Left lung (tissue), 4 donors: ENCODE measurements at regions not wholly inside any gene's neighbourhood (a gene's known extent, or its start where the extent isn't known, plus 50 kb on each side); places are given as distances from the start of the nearest gene placed in this dataset.

Source experiments
- ATAC-seq: fragments of 200-7000 bp; cut with Tn5 transposase; one replicate; pipeline ENCODE4 v1.9.1; 2020; ENCODE audit warnings: moderate library complexity
- DNase-seq, 4 donors: peaks; one replicate each; pipeline ENCODE4 v3.0.0-alpha.2; 2013 to 2020
- H3K27ac ChIP-seq, 2 donors: fragments of 200-600 bp; sonication (generic) in 1 of 2; one replicate each; pipeline versions ENCODE4 v1.5.0 to v1.8.0; 2020 to 2021
- H3K27me3 ChIP-seq, 2 donors: fragments of 200-600 bp; sonication (generic) in 1 of 2; one replicate each; pipeline versions ENCODE4 v1.5.0 to v1.8.0; 2020 to 2021
- H3K36me3 ChIP-seq, 2 donors: fragments of 200-600 bp; sonication (generic) in 1 of 2; one replicate each; pipeline versions ENCODE4 v1.5.0 to v1.8.0; 2020 to 2021
- H3K4me1 ChIP-seq, 2 donors: fragments of 200-600 bp; one replicate each; pipeline ENCODE4 v1.8.0; 2021
- H3K4me3 ChIP-seq, 2 donors: fragments of 200-600 bp; sonication (generic) in 1 of 2; one replicate each; pipeline versions ENCODE4 v1.5.0 to v1.8.0; 2020 to 2021; ENCODE audit warnings: mild to moderate bottlenecking in 1 of 2
- H3K9me3 ChIP-seq, 2 donors: fragments of 200-600 bp; sonication (generic) in 1 of 2; one replicate each; pipeline versions ENCODE4 v1.5.0 to v1.8.0; 2020 to 2021
- intact Hi-C, 2 donors: fragments of 100-400 bp; cut with DNase I; formaldehyde crosslinking; loops; one replicate each; pipeline versions ENCODE4 v1.11.2 to v1.14.2; 2022
- TF ChIP-seq, protein P1 (sequence below), 2 donors: fragments of 200-600 bp; sonication (generic) in 1 of 2; IDR thresholded peaks; one replicate each; pipeline versions ENCODE4 v1.5.0 to v1.8.0; 2021; ENCODE audit warnings: antibody characterized with exemption in 2 of 2
- donor health status: DM: no; HTN: yes; CAD: no.
- donor health status: DM: no; HTN: no; CAD: no.

- Histone ChIP-seq H3K4me1 (no peaks in the 10 kb centered on the region), H3K9me3 (no peaks in the 10 kb centered on the region), H3K36me3 (no peaks in the 10 kb centered on the region), H3K4me3 (no peak overlapping the region), H3K27me3 (no peaks in the 10 kb centered on the region), H3K27ac (no peak overlapping the region)
- ATAC-seq (no peak), DNase-seq (no peak)
- TF ChIP-seq, protein P1, sequence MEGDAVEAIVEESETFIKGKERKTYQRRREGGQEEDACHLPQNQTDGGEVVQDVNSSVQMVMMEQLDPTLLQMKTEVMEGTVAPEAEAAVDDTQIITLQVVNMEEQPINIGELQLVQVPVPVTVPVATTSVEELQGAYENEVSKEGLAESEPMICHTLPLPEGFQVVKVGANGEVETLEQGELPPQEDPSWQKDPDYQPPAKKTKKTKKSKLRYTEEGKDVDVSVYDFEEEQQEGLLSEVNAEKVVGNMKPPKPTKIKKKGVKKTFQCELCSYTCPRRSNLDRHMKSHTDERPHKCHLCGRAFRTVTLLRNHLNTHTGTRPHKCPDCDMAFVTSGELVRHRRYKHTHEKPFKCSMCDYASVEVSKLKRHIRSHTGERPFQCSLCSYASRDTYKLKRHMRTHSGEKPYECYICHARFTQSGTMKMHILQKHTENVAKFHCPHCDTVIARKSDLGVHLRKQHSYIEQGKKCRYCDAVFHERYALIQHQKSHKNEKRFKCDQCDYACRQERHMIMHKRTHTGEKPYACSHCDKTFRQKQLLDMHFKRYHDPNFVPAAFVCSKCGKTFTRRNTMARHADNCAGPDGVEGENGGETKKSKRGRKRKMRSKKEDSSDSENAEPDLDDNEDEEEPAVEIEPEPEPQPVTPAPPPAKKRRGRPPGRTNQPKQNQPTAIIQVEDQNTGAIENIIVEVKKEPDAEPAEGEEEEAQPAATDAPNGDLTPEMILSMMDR (IDR thresholded peaks at IDR 0.05): no peak
- intact Hi-C loops: no loop called here
Measured at GRCh38 chr14:55744321-55744720, 164.3 kb downstream of the KTN1 start.

DNA sequence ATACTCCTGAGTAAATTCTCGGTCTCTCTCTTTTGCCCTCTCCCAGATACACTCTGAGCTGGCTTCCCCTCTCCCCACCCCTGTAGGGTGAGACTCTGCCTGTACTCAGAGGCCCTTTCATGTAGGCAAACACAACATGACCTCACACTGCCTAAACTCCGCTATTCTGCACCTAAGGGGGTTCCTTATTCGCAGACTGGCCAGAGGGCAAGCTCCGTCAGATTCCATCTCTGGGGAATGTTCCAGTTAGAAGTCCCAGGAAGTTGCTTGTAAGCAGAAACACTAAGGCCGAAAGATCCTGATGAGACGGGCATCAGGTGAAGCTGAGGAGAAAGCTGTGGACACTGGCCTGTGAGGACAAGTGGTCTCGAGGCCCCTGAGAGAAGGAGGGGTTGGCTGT lies 165.9 kb downstream of the KTN1 start:
- H3K36me3 ChIP-seq: no peaks in the 10 kb centered on the region
- intact Hi-C loops: no loop called here
- H3K4me1 ChIP-seq: no peaks in the 10 kb centered on the region
- TF ChIP-seq, protein P1 (IDR thresholded peaks at IDR 0.05): no peak
- H3K4me3 ChIP-seq: no peak overlapping the region
- no peak for ATAC-seq
- no peaks in the 10 kb centered on the region for H3K9me3 ChIP-seq
- no peak overlapping the region for H3K27ac ChIP-seq
- DNase-seq: no peak
- H3K27me3 ChIP-seq: no peaks in the 10 kb centered on the region

DNA sequence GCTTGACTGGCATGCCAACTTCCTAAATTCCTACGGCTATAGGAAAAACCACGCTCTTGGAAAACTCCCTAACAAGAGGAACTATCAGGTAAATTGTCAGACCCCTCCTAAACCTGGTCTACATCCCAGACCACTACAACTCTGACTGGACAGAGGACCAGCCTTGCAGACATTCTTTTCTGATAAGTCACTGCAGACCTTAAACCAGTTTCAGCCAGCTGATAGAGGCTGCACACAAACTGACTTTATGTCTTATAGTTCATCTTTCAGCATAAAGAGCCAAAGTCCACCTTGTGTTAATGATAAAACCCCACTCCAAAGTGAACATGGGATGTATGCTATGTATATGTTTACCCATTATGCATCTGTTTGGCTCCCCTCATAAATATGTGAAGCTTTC lies 166.6 kb downstream of the KTN1 start:
- H3K36me3 ChIP-seq: no peaks in the 10 kb centered on the region
- intact Hi-C loops: no loop called here
- H3K27ac ChIP-seq: no peak overlapping the region
- no peak overlapping the region for H3K4me3 ChIP-seq
- TF ChIP-seq, protein P1 (IDR thresholded peaks at IDR 0.05): no peak
- H3K4me1 ChIP-seq: no peaks in the 10 kb centered on the region
- H3K9me3 ChIP-seq: no peaks in the 10 kb centered on the region
- DNase-seq: no peak
- H3K27me3 ChIP-seq: no peaks in the 10 kb centered on the region
- ATAC-seq: no peak

- ATAC-seq (no peak), DNase-seq (no peak)
- no peak overlapping the region for H3K27ac ChIP-seq
- no peak overlapping the region for H3K4me3 ChIP-seq
- H3K27me3 ChIP-seq: no peaks in the 10 kb centered on the region
- no peaks in the 10 kb centered on the region for H3K4me1 ChIP-seq
- TF ChIP-seq, protein P1 (IDR thresholded peaks at IDR 0.05): no peak
- no peaks in the 10 kb centered on the region for H3K36me3 ChIP-seq
- intact Hi-C loops: no loop called here
- no peaks in the 10 kb centered on the region for H3K9me3 ChIP-seq
Measured at GRCh38 chr14:55747186-55747585, 167.2 kb downstream of the KTN1 start.

GRCh38 chr14:55749201-55749812 lies 169.3 kb downstream of the KTN1 start:
- DNase-seq: no peak
- ATAC-seq: no peak
- peaks cover 0 to 6% of the 10 kb centered on the region in 2 donors for H3K4me1 ChIP-seq
- intact Hi-C loops: no loop called here
- H3K4me3 ChIP-seq: no peak overlapping the region
- TF ChIP-seq, protein P1 (IDR thresholded peaks at IDR 0.05): no peak
- H3K36me3 ChIP-seq: no peaks in the 10 kb centered on the region
- H3K27me3 ChIP-seq: no peaks in the 10 kb centered on the region
- no peak overlapping the region for H3K27ac ChIP-seq
- no peaks in the 10 kb centered on the region for H3K9me3 ChIP-seq
